ENCODE measurements at regions not wholly inside any gene's neighbourhood (a gene's known extent, or its start where the extent isn't known, plus 50 kb on each side); places are given as distances from the start of the nearest gene placed in this dataset.

DNA sequence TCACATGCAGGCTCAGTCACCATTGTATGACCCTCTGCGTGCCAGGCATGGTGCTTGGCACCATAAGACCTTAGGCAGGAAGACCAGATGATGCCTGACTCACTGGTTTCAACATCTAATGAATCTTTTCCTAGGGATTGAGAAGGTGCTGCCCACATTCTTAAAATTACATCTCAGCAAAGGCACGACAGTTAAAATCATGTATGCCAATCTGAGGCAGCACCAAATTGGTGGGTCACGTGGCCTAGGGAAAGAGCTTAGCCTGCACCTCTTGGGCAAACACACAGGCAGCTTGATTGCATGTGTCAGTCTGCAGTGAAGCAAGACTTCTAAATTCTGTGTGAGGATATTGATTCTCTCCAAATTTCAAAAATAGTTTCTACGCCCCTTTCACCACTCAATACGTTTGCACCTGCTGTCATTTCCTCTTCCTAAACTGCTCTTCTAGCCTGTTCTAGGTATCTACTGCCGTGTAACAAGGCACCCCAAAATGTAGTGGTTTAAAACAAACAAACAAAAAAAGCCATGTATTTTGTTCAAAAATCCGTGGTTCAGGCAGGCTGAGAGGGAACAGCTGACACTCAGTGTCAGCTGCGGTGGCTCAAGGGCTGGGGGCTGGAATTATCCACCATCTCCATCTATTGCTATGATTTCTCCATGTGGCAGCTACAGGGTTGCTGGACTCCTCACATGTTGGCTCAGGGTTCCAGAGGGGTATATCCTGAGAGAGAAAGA is 160.2 kb upstream of the FGGY start:
- Histone ChIP-seq H3K27me3 (ENCODE audit: control insufficient read depth, insufficient read depth, low read length) (no peaks in the 10 kb centered on the region), H3K4me3 (ENCODE audit: low read depth, low read length) (no peak overlapping the region), H3K36me3 (ENCODE audit: control insufficient read depth, insufficient read depth, low read length) (no peaks in the 10 kb centered on the region)
- no peak for DNase-seq (ENCODE audit: low read depth)
- TF ChIP-seq, protein P1, sequence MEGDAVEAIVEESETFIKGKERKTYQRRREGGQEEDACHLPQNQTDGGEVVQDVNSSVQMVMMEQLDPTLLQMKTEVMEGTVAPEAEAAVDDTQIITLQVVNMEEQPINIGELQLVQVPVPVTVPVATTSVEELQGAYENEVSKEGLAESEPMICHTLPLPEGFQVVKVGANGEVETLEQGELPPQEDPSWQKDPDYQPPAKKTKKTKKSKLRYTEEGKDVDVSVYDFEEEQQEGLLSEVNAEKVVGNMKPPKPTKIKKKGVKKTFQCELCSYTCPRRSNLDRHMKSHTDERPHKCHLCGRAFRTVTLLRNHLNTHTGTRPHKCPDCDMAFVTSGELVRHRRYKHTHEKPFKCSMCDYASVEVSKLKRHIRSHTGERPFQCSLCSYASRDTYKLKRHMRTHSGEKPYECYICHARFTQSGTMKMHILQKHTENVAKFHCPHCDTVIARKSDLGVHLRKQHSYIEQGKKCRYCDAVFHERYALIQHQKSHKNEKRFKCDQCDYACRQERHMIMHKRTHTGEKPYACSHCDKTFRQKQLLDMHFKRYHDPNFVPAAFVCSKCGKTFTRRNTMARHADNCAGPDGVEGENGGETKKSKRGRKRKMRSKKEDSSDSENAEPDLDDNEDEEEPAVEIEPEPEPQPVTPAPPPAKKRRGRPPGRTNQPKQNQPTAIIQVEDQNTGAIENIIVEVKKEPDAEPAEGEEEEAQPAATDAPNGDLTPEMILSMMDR (IDR thresholded peaks at IDR 0.05; ENCODE audit: insufficient read depth, low read length, poor library complexity, severe bottlenecking) = no peak

DNA sequence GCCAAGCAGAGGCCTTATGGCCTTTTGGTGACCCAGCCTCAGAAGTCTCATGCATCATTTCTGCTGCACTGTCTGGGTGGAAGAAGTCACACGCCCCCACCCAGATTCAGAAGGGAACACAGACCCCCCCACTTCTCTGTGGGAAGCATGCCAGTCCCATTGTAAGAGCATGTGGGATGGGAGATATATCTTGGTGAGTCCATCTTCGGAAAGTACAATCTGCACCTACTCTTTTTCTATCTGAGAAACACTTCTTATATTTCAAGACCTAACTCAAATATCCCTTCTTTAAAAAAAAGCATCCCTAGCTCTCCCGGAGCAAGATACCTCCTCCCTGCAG is 159.6 kb upstream of the FGGY start:
- Histone ChIP-seq H3K27me3 (ENCODE audit: control insufficient read depth, insufficient read depth, low read length) (no peaks in the 10 kb centered on the region), H3K36me3 (ENCODE audit: control insufficient read depth, insufficient read depth, low read length) (no peaks in the 10 kb centered on the region), H3K4me3 (ENCODE audit: low read depth, low read length) (no peak overlapping the region)
- TF ChIP-seq, protein P1 (IDR thresholded peaks at IDR 0.05; ENCODE audit: insufficient read depth, low read length, poor library complexity, severe bottlenecking) = no peak
- DNase-seq (ENCODE audit: low read depth) = no peak

DNA sequence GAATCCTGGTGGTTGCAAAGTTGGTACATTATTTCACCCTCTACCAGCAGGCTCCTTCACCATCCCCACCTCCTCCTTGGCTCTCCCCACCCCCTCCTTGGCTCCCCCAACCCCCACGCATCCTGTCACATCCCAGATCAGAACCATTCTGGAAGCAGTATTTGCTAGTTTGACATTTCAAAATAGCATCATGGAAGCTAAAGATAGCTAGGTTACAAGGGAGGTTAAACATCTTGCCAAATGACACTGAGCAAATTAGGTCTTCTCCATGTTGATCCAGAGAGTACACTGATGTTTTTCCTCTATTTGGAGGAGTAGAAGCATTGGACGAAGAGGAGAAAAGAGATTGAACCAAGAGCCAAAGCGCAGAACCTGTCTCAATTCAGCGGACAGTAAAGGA is 158.9 kb upstream of the FGGY start:
- Histone ChIP-seq H3K4me3 (ENCODE audit: low read depth, low read length) (no peak overlapping the region), H3K36me3 (ENCODE audit: control insufficient read depth, insufficient read depth, low read length) (no peaks in the 10 kb centered on the region), H3K27me3 (ENCODE audit: control insufficient read depth, insufficient read depth, low read length) (no peaks in the 10 kb centered on the region)
- no peak for DNase-seq (ENCODE audit: low read depth)
- TF ChIP-seq, protein P1 (IDR thresholded peaks at IDR 0.05; ENCODE audit: insufficient read depth, low read length, poor library complexity, severe bottlenecking) = no peak

DNA sequence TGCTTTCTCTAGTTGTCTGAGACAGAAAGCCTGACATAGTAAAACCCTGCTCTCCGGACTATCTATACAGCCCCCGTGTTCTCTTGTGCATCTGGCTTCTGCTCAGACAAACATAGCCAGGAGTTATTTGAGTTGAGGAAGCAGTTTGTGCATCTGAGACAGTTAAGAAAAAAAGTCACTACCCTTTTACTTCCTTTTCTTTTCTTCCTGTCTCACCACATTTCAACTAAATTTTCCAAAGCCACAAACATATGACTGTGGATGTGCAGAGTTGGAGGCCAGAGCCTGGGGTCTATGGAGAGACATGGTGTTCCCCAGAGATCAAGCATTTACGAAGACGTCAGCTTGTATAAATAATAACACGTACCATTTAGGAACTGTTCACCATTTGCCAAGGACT is 158.5 kb upstream of the FGGY start:
- TF ChIP-seq, protein P1 (IDR thresholded peaks at IDR 0.05; ENCODE audit: insufficient read depth, low read length, poor library complexity, severe bottlenecking) = no peak
- no peak for DNase-seq (ENCODE audit: low read depth)
- no peak overlapping the region for H3K4me3 ChIP-seq (ENCODE audit: low read depth, low read length)
- H3K36me3 ChIP-seq (ENCODE audit: control insufficient read depth, insufficient read depth, low read length) = no peaks in the 10 kb centered on the region
- no peaks in the 10 kb centered on the region for H3K27me3 ChIP-seq (ENCODE audit: control insufficient read depth, insufficient read depth, low read length)

DNA sequence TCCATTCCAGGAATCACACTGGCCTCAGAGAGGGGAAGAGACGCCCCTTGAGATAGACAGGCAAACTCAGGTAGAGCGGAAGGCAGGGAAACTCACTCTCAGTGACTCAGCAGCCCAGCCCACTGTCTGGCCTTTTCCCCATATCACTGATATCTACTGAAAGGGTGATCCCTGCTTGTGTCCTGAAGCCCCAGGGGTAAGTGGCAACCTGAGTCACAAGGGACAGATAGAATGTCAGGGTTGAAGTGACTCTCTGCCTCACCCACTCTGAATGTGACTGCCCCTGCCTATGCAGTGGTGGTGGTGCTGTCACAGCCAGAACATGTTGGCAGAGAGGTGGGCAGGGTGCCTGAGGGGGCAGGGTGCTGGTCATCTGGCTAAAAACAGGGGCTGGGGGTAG is 157.5 kb upstream of the FGGY start:
- TF ChIP-seq, protein P1 (IDR thresholded peaks at IDR 0.05; ENCODE audit: insufficient read depth, low read length, poor library complexity, severe bottlenecking) = no peak
- Histone ChIP-seq H3K27me3 (ENCODE audit: control insufficient read depth, insufficient read depth, low read length) (no peaks in the 10 kb centered on the region), H3K4me3 (ENCODE audit: low read depth, low read length) (no peak overlapping the region), H3K36me3 (ENCODE audit: control insufficient read depth, insufficient read depth, low read length) (no peaks in the 10 kb centered on the region)
- DNase-seq (ENCODE audit: low read depth) = no peak

DNA sequence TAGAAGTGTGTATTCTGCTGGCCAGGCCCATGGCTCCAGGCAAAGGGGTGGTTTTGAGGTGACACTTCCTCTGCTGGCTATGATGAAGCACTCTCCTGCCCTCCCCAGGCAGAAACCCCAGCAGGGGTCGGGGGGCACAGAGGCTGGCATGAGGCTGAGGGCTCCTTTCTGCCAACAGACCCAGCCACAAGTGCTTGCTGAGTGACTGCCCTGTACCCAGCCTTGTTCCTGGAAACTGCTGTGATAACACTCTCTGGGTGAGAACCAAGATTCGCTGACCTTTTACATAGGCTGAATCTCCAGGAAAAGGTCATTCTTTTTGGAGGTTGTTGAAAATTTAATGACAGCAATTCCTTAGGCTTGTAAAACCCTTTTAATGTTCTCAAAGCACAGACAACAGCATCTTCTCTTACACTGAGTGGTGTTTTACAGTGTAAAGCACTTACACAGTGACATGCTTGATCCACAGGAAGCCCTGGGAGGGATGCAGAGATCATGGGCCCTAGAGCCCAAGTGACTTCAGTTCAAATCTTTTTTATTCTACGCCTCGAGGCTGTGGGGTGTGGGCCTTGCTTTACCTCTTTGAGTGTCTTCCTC is 155.5 kb upstream of the FGGY start:
- Histone ChIP-seq H3K36me3 (ENCODE audit: control insufficient read depth, insufficient read depth, low read length) (no peaks in the 10 kb centered on the region), H3K27me3 (ENCODE audit: control insufficient read depth, insufficient read depth, low read length) (no peaks in the 10 kb centered on the region), H3K4me3 (ENCODE audit: low read depth, low read length) (no peak overlapping the region)
- no peak for DNase-seq (ENCODE audit: low read depth)
- TF ChIP-seq, protein P1 (IDR thresholded peaks at IDR 0.05; ENCODE audit: insufficient read depth, low read length, poor library complexity, severe bottlenecking) = no peak

Data from kidney epithelial cell (primary cell).